HepG2 (cell line): ENCODE measurements at regions not wholly inside any gene's neighbourhood (a gene's known extent, or its start where the extent isn't known, plus 50 kb on each side); places are given as distances from the start of the nearest gene placed in this dataset.
A peak's percentile ranks its signal among the peaks of the same experiment; 100 is the strongest.

Experiments
- ATAC-seq: fragments of 200-7000 bp; cut with Tn5 transposase; 3 replicates; pipeline ENCODE4 v1.9.1; 2020; ENCODE audit warnings: mild to moderate bottlenecking, moderate library complexity
- BruUV-seq: library from RNA; stranded (reverse); fragments of 400-500 nt; replicated peaks from 2 replicates; lab custom pipeline; 2021; lab: Mats Ljungman, UMichigan
- CTCF ChIA-PET: fragments of 300-600 bp; formaldehyde crosslinking; extraction: SDS; loops from one replicate; lab custom pipeline; 2021; ENCODE audit warnings: low total read pairs, inconsistent platforms, low intra/inter-chr PET ratio; lab: Yijun Ruan, JAX
- POLR2A ChIA-PET: fragments of 350-600 bp; sonication (Branson Sonifier 250); formaldehyde crosslinking; loops from one replicate; lab custom pipeline; 2020; ENCODE audit warnings: antibody characterized with exemption, inconsistent platforms; lab: Yijun Ruan, JAX
- DNase-seq: peaks from one replicate; pipeline ENCODE4 v3.0.0-alpha.2; 2015; ENCODE audit warnings: low spot score
- FAIRE-seq: peaks from 3 replicates; lab custom pipeline; 2011; peaks lifted over from hg19 to GRCh38; lab: Jason Lieb, UNC
- H2AFZ ChIP-seq: one replicate; pipeline ENCODE4 v1.6.1; 2011; ENCODE audit warnings: low read length, inconsistent platforms
- H3K27ac ChIP-seq: fragments of 300-600 bp; 3 replicates; pipeline ENCODE4 v1.8.0; 2011; ENCODE audit warnings: mixed run types, mild to moderate bottlenecking, mixed read lengths, low read length, inconsistent platforms; ENCODE audit not compliant: insufficient read depth; ENCODE audit errors: extremely low read length
- H3K27me3 ChIP-seq, 2 experiments: fragments of 200-600 bp in 1 of 2; 2 replicates in 1 of 2; 3 replicates in 1 of 2; pipeline versions ENCODE4 v1.6.0 to v1.8.0; 2011; ENCODE audit warnings: low read length in 2 of 2, mild to moderate bottlenecking in 2 of 2, moderate library complexity in 2 of 2, inconsistent platforms in 1 of 2; ENCODE audit not compliant: insufficient read depth in 2 of 2, control insufficient read depth in 1 of 2
- H3K36me3 ChIP-seq, 2 experiments: fragments of 200-600 bp in 1 of 2; replicated peaks in 1 of 2; 2 replicates in 1 of 2; 3 replicates in 1 of 2; pipeline versions ENCODE4 v1.5.1 to v1.8.0; 2011; ENCODE audit warnings: low read length in 2 of 2, inconsistent platforms in 1 of 2; ENCODE audit not compliant: insufficient read depth in 2 of 2, control insufficient read depth in 1 of 2
- H3K4me1 ChIP-seq: 2 replicates; pipeline ENCODE4 v1.5.1; 2012; ENCODE audit warnings: low read length, inconsistent platforms; ENCODE audit not compliant: insufficient read depth
- H3K4me2 ChIP-seq: 2 replicates; pipeline ENCODE4 v1.6.0; 2011; ENCODE audit warnings: low read depth, low read length, inconsistent platforms
- H3K4me3 ChIP-seq, 3 experiments: fragments of 200-600 bp in 1 of 3; sonication (generic), shearing (Covaris generic) in 1 of 3; replicated peaks in 1 of 3; 2 replicates each; pipeline ENCODE4 v1.5.1; 2011 to 2016; ENCODE audit warnings: low read length in 3 of 3, inconsistent platforms in 2 of 3, low read depth in 2 of 3, mild to moderate bottlenecking in 2 of 3, control low read depth in 1 of 3, mixed read lengths in 1 of 3; ENCODE audit not compliant: insufficient read depth in 1 of 3
- H3K79me2 ChIP-seq: one replicate; pipeline ENCODE4 v1.6.1; 2011; ENCODE audit warnings: low read length, inconsistent platforms; ENCODE audit not compliant: insufficient read depth
- H3K9ac ChIP-seq: 2 replicates; pipeline ENCODE4 v1.6.0; 2011; ENCODE audit warnings: mild to moderate bottlenecking, low read depth, low read length, inconsistent platforms; ENCODE audit not compliant: insufficient read depth
- H3K9me3 ChIP-seq: 2 replicates; pipeline ENCODE4 v1.5.1; 2012; ENCODE audit warnings: mild to moderate bottlenecking, low read length
- H4K20me1 ChIP-seq: 2 replicates; pipeline ENCODE4 v1.6.0; 2011; ENCODE audit warnings: inconsistent platforms, mild to moderate bottlenecking, low read length, moderate library complexity; ENCODE audit not compliant: insufficient read depth
- NONO ChIP-seq, 2 experiments: fragments of 450-650 bp in 1 of 2; sonication (generic) in 1 of 2; formaldehyde crosslinking in 1 of 2; IDR thresholded peaks in 1 of 2; conservative IDR thresholded peaks in 1 of 2; 2 replicates each; pipeline versions ENCODE4 v1.6.1 to v1.8.0; 2017 to 2022; ENCODE audit warnings: mild to moderate bottlenecking in 1 of 2, missing genetic modification reagents in 1 of 2, moderate library complexity in 1 of 2
- REL ChIP-seq: sonication (generic); formaldehyde crosslinking; conservative IDR thresholded peaks from 2 replicates; pipeline ENCODE4 v1.8.0; 2022; ENCODE audit warnings: mild to moderate bottlenecking, missing genetic modification reagents, moderate library complexity
- REPIN1 ChIP-seq: sonication (generic); formaldehyde crosslinking; IDR thresholded peaks from 2 replicates; pipeline ENCODE4 v1.8.0; 2022; ENCODE audit warnings: missing genetic modification reagents, low read depth, mild to moderate bottlenecking, borderline replicate concordance
- SALL1 ChIP-seq: sonication (generic); formaldehyde crosslinking; IDR thresholded peaks from 2 replicates; pipeline ENCODE4 v1.8.0; 2022; ENCODE audit warnings: mild to moderate bottlenecking, missing genetic modification reagents
- ZNF263 ChIP-seq: sonication (generic); formaldehyde crosslinking; IDR thresholded peaks from 2 replicates; pipeline ENCODE4 v1.4.0; 2020; ENCODE audit warnings: missing genetic modification reagents
- WGBS: methylation state at CpG from one replicate; pipeline ENCODE4 v1.1.6; 2017; ENCODE audit warnings: low lambda C conversion rate; 5-methylcytosine and 5-hydroxymethylcytosine counted together
- in situ Hi-C: cut with HindIII; loops from 2 replicates; pipeline ENCODE4 v1.10.0; 2017; ENCODE audit warnings: low pct_unique_long_range_greater_than_20kb; ENCODE audit not compliant: extremely low pct_ligation_motif_present
- intact Hi-C: fragments of 100-400 bp; cut with micrococcal nuclease; formaldehyde crosslinking; loops from one replicate; pipeline ENCODE4 v1.10.0; 2022; ENCODE audit not compliant: unreplicated experiment

DNA sequence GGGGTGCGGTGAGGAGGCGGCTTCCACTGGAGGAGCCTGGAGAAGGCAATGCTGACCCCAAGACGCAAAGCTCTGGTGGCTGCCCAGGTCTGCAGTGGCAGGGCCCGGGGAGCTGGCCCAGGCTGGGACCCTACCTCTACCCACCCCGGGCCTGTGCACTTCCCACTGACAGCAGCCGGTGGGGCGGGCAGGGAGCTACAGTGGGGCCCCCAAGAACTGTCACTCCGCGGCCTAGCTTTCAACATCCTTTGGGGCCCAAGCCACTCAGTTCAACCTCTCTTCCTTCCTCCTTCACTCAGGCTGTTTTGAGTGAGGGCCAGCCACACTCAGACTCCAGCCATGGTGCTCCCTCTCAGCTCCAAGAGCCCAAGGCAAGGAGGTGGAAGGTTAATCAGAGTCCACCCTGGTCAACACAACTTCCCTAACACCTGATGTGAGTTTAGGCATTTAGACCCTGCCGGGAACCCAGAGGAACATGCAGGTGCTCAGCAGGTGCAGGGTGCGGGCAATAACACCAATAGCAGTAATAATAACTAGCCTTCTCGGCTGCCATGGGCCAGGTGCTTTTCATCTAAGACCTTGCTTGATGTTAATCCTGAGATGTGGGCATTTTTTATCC is 93.6 kb downstream of the ZFP36L2 start:
- H3K9me3 ChIP-seq, result no peaks in the 10 kb centered on the region
- in situ Hi-C loops, result no loop called here
- POLR2A ChIA-PET, result interaction anchor here (0.9 to 1.3 kb wide), 2 partner anchors 42 to 44 kb away, joined by 3 read pairs; no protein-coding TSS in a partner anchor
- WGBS, result 94% methylated on average over 7 of the region's 12 CpGs
- no peaks in the 10 kb centered on the region for H4K20me1 ChIP-seq
- BruUV-seq, result no TSS peak
- H3K27me3 ChIP-seq, result no peaks in the 10 kb centered on the region
- no peaks in the 10 kb centered on the region for H3K79me2 ChIP-seq
- H3K9ac ChIP-seq, result no peak overlapping the region
- H3K4me1 ChIP-seq, result peaks cover 78% of the 10 kb centered on the region
- no peak overlapping the region for H3K27ac ChIP-seq
- FAIRE-seq, result no peak
- TF ChIP-seq SALL1 (CRISPR knock-in tag) (0 out of 2 replicates have a peak, but pooled peaks have one; percentile 12), NONO (IDR thresholded peaks at IDR 0.05) (no peak), NONO (CRISPR knock-in tag; conservative IDR thresholded peaks at IDR 0.05) (no peak), ZNF263 (CRISPR knock-in tag) (peak; percentile 72), REPIN1 (CRISPR knock-in tag) (peak; percentile 58; the same call in 1 of the 2 replicates), REL (CRISPR knock-in tag) (no peak)
- TF ChIP-seq, all 625 proteins: peak for 3
- Histone ChIP-seq H3K36me3 (no peaks in the 10 kb centered on the region), H2AFZ (no peak overlapping the region), H3K4me3 (no peak overlapping the region), H3K4me2 (no peak overlapping the region)
- intact Hi-C loops, result loop anchor here (5.0 kb wide), 1 partner anchor 185 kb away; no protein-coding TSS in a partner anchor
- ATAC-seq, result no peak
- CTCF ChIA-PET, result interaction anchor here (1.2 kb wide), 1 partner anchor 95 kb away, joined by 3 read pairs; no protein-coding TSS in a partner anchor
- no peak for DNase-seq
